ENCODE measurements at regions not wholly inside any gene's neighbourhood (a gene's known extent, or its start where the extent isn't known, plus 50 kb on each side); places are given as distances from the start of the nearest gene placed in this dataset.

DNA sequence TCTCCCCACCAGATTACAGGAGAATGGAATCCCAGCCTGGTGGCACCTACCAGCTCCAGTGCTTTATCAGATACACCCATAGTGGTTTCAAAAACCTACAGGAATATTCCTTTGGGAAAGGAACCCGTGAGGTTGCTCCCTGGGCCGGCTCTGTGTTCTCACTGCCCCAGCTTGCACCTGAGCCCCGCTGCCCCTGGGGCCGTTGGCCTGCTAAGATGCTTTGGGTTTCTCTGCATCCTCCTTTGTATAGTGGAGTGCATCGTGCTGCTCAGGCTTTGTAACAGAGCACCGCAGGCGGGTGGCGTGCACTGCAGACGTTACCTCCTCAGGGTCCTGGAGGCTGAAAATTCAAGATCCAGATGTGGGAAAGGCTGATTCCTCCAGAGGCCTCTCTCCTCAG is 414.1 kb downstream of the BRD1 start:
- H3K27ac ChIP-seq, result no peak overlapping the region
- TF ChIP-seq, protein P1, sequence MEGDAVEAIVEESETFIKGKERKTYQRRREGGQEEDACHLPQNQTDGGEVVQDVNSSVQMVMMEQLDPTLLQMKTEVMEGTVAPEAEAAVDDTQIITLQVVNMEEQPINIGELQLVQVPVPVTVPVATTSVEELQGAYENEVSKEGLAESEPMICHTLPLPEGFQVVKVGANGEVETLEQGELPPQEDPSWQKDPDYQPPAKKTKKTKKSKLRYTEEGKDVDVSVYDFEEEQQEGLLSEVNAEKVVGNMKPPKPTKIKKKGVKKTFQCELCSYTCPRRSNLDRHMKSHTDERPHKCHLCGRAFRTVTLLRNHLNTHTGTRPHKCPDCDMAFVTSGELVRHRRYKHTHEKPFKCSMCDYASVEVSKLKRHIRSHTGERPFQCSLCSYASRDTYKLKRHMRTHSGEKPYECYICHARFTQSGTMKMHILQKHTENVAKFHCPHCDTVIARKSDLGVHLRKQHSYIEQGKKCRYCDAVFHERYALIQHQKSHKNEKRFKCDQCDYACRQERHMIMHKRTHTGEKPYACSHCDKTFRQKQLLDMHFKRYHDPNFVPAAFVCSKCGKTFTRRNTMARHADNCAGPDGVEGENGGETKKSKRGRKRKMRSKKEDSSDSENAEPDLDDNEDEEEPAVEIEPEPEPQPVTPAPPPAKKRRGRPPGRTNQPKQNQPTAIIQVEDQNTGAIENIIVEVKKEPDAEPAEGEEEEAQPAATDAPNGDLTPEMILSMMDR (conservative IDR thresholded peaks at IDR 0.05), result no peak

- TF ChIP-seq, protein P1 (conservative IDR thresholded peaks at IDR 0.05), result no peak
- no peak overlapping the region for H3K27ac ChIP-seq
Observed at GRCh38 chr22:49413146-49413545, 414.5 kb downstream of the BRD1 start.

- H3K27ac ChIP-seq, result no peak overlapping the region
- TF ChIP-seq, protein P1 (conservative IDR thresholded peaks at IDR 0.05), result no peak
Observed at GRCh38 chr22:49412236-49412635, 415.4 kb downstream of the BRD1 start.

DNA sequence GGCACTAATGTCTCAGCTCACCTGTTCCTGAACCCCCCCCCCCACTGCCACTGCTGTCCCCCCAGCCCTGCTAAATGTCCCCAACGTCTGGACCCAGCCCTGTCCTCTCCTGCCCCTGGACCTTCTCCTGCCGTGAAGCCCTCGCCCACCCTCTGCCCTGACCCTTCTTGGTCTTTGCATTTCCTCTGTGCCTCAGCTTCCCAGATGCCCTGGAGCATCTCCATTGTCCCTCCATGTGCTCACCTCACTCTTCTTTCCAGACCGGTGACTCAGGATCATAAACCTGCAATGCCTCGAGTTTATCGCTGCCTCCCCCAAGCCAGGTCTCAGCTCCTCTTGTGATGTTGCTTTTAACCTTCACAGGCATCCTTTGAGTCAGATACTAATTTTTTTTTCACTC is 416.4 kb downstream of the BRD1 start:
- TF ChIP-seq, protein P1 (conservative IDR thresholded peaks at IDR 0.05), result no peak
- H3K27ac ChIP-seq, result no peak overlapping the region

GRCh38 chr22:49408102-49408836 is 419.4 kb downstream of the BRD1 start:
- TF ChIP-seq, protein P1 (conservative IDR thresholded peaks at IDR 0.05), result no peak
- H3K27ac ChIP-seq, result no peak overlapping the region

GRCh38 chr22:49406879-49407587 is 420.6 kb downstream of the BRD1 start:
- H3K27ac ChIP-seq, result no peak overlapping the region
- TF ChIP-seq, protein P1 (conservative IDR thresholded peaks at IDR 0.05), result no peak

GRCh38 chr22:49406047-49406650 is 421.5 kb downstream of the BRD1 start:
- H3K27ac ChIP-seq, result no peak overlapping the region
- TF ChIP-seq, protein P1 (conservative IDR thresholded peaks at IDR 0.05), result no peak

Data from VCaP (cell line).